ENCODE measurements at regions not wholly inside any gene's neighbourhood (a gene's known extent, or its start where the extent isn't known, plus 50 kb on each side); places are given as distances from the start of the nearest gene placed in this dataset.

- no peaks in the 10 kb centered on the region for H3K79me1 ChIP-seq (ENCODE audit: insufficient read depth, low read depth, low read length, poor library complexity, severe bottlenecking)
- H3K18ac ChIP-seq (ENCODE audit: insufficient read length, low read depth, low read length), result no peak overlapping the region
- H3K27me3 ChIP-seq (ENCODE audit: insufficient read depth, low read length), result no peaks in the 10 kb centered on the region
- no peak overlapping the region for H3K56ac ChIP-seq (ENCODE audit: insufficient read length, low read depth, low read length)
- no peak overlapping the region for H4K91ac ChIP-seq (ENCODE audit: insufficient read length, low read depth, low read length)
- H3K36me3 Mint-ChIP-seq (ENCODE audit: insufficient read depth in 1 of 3, low read depth in 3 of 3), result no peaks in the 10 kb centered on the region
- H2BK20ac ChIP-seq (ENCODE audit: low read depth, low read length, poor library complexity, severe bottlenecking), result no peak overlapping the region
- H3T11ph ChIP-seq (ENCODE audit: low read length), result no peak overlapping the region
- no CpG with 5 or more reads among the region's 53 CpGs for WGBS (ENCODE audit: extremely low coverage, insufficient read length, low lambda C conversion rate)
- no peak overlapping the region for H3K14ac ChIP-seq (ENCODE audit: insufficient read depth, low read length)
- no peak overlapping the region for H4K8ac ChIP-seq (replicated peaks; ENCODE audit: insufficient read length, low read depth, low read length)
- no peaks in the 10 kb centered on the region for H3K23me2 ChIP-seq (ENCODE audit: insufficient read length, low read depth, low read length, poor library complexity, severe bottlenecking)
- no peak overlapping the region for H3K9ac ChIP-seq (ENCODE audit: extremely low read depth, insufficient read length, low read length)
- H3K4me1 Mint-ChIP-seq, result no peaks in the 10 kb centered on the region
- H3K27ac ChIP-seq (ENCODE audit: insufficient read length, low read depth, low read length), result no peak overlapping the region
- no peak overlapping the region for H2BK5ac ChIP-seq (ENCODE audit: insufficient read length, low read length)
- no peaks in the 10 kb centered on the region for H3K79me2 ChIP-seq (ENCODE audit: insufficient read depth, low read length)
- no peak overlapping the region for H3K4me2 ChIP-seq (ENCODE audit: insufficient read depth, insufficient read length, low read length)
- TF ChIP-seq, protein P1, sequence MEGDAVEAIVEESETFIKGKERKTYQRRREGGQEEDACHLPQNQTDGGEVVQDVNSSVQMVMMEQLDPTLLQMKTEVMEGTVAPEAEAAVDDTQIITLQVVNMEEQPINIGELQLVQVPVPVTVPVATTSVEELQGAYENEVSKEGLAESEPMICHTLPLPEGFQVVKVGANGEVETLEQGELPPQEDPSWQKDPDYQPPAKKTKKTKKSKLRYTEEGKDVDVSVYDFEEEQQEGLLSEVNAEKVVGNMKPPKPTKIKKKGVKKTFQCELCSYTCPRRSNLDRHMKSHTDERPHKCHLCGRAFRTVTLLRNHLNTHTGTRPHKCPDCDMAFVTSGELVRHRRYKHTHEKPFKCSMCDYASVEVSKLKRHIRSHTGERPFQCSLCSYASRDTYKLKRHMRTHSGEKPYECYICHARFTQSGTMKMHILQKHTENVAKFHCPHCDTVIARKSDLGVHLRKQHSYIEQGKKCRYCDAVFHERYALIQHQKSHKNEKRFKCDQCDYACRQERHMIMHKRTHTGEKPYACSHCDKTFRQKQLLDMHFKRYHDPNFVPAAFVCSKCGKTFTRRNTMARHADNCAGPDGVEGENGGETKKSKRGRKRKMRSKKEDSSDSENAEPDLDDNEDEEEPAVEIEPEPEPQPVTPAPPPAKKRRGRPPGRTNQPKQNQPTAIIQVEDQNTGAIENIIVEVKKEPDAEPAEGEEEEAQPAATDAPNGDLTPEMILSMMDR (conservative IDR thresholded peaks at IDR 0.05), result no peak
- H3K23ac ChIP-seq (ENCODE audit: insufficient read length, low read depth, low read length), result no peak overlapping the region
- no peaks in the 10 kb centered on the region for H3K4me1 ChIP-seq (ENCODE audit: insufficient read depth, low read length)
- H3K27me3 Mint-ChIP-seq (ENCODE audit: low read depth), result no peaks in the 10 kb centered on the region
- no peaks in the 10 kb centered on the region for H3K9me3 ChIP-seq (ENCODE audit: control insufficient read depth, low read depth, low read length)
- H2BK15ac ChIP-seq (ENCODE audit: low read depth, low read length), result no peak overlapping the region
- H2AFZ ChIP-seq (ENCODE audit: low read length), result no peak overlapping the region
- no peak overlapping the region for H2BK12ac ChIP-seq (ENCODE audit: insufficient read length, low read depth, low read length)
- no peak overlapping the region for H3K4ac ChIP-seq (ENCODE audit: low read depth, low read length)
- H4K20me1 ChIP-seq (ENCODE audit: control insufficient read depth, insufficient read depth, insufficient read length), result no peaks in the 10 kb centered on the region
- no peak overlapping the region for H3K4me3 Mint-ChIP-seq
- no peak overlapping the region for H4K5ac ChIP-seq (ENCODE audit: insufficient read length, low read depth, low read length)
- no peak for DNase-seq
- no peak overlapping the region for H3K27ac Mint-ChIP-seq
- H2AK5ac ChIP-seq (ENCODE audit: insufficient read length, low read length), result no peak overlapping the region
- no peak overlapping the region for H2BK120ac ChIP-seq (ENCODE audit: low read depth, low read length, poor library complexity, severe bottlenecking)
- no peaks in the 10 kb centered on the region for H3K9me3 Mint-ChIP-seq
Measured at GRCh38 chrX:99371976-99372595, 1038.0 kb downstream of the PCDH19 start.

Measured in H9 (cell line).